ENCODE measurements at regions not wholly inside any gene's neighbourhood (a gene's known extent, or its start where the extent isn't known, plus 50 kb on each side); places are given as distances from the start of the nearest gene placed in this dataset.

DNA sequence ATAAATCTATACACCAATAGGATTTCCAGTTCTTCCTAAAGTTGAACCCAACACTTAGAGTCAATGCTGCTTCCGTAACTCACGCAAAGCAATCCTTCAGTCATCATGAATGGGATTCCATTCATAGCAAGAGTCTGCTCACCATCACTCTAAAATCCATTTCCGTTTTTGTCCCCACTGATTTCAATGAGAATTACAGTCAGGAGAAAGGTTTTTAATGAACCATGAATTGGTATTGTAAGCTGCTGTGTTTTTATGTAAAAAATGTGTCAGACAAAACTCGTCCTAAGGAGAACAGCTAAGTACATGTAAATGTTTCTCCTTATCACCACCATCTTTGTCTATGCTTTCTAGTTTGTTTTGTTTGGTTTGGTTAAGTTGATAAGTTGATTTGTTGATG is 391.5 kb downstream of the IRS1 start:
- Histone ChIP-seq H3K4me1 (ENCODE audit: low read depth) (peaks cover 9% of the 10 kb centered on the region), H3K9me3 (ENCODE audit: low read depth) (no peaks in the 10 kb centered on the region), H3K27me3 (no peaks in the 10 kb centered on the region), H3K27ac (no peak overlapping the region), H3K4me3 (no peak overlapping the region), H3K36me3 (no peaks in the 10 kb centered on the region)
- TF ChIP-seq, protein P1, sequence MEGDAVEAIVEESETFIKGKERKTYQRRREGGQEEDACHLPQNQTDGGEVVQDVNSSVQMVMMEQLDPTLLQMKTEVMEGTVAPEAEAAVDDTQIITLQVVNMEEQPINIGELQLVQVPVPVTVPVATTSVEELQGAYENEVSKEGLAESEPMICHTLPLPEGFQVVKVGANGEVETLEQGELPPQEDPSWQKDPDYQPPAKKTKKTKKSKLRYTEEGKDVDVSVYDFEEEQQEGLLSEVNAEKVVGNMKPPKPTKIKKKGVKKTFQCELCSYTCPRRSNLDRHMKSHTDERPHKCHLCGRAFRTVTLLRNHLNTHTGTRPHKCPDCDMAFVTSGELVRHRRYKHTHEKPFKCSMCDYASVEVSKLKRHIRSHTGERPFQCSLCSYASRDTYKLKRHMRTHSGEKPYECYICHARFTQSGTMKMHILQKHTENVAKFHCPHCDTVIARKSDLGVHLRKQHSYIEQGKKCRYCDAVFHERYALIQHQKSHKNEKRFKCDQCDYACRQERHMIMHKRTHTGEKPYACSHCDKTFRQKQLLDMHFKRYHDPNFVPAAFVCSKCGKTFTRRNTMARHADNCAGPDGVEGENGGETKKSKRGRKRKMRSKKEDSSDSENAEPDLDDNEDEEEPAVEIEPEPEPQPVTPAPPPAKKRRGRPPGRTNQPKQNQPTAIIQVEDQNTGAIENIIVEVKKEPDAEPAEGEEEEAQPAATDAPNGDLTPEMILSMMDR (IDR thresholded peaks at IDR 0.05; ENCODE audit: low read depth, low read length), result no peak
- no peak for DNase-seq (ENCODE audit: low read depth in 1 of 2, low spot score in 1 of 2)

DNA sequence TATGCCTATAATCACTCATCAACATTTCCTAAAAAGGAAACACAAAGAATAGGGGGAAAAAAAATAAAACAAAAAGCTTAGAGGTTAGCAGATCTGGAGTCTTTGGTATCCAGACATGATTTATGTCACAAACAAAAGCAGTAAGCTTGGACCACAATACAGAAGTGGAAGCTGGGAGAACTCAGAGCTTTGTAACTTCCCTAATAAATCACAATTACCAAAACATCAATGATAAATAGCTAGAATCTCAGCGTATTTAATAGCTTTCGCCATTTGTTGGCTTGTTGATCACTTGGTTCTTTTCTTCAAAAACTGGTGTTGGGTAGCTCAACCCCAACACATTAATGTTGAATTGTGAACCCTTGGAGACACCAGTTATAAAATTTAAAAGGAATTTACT is 392.5 kb downstream of the IRS1 start:
- Histone ChIP-seq H3K27me3 (no peaks in the 10 kb centered on the region), H3K4me1 (ENCODE audit: low read depth) (peaks cover 9% of the 10 kb centered on the region), H3K9me3 (ENCODE audit: low read depth) (no peaks in the 10 kb centered on the region), H3K27ac (no peak overlapping the region), H3K4me3 (no peak overlapping the region), H3K36me3 (no peaks in the 10 kb centered on the region)
- TF ChIP-seq, protein P1 (IDR thresholded peaks at IDR 0.05; ENCODE audit: low read depth, low read length), result no peak
- no peak for DNase-seq (ENCODE audit: low read depth in 1 of 2, low spot score in 1 of 2)

DNA sequence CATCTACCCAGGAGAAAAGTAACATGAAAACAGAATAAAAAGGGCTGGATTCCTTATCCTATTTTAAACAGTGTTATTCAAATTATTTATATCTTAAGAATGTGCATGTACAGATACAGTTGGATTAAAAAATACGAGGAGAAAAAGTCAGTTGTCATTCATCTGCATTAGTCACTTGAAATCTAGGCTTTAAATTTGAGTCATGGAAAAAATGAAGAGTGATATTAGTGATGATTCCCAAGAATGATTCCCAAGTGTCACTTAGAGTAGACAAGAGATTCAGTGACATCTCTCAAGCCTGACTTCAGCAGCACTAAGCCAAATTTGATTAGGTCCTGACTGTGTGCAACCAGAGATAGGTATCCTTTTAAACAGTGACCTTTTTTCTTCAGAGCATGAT is 394.2 kb downstream of the IRS1 start:
- Histone ChIP-seq H3K27ac (no peak overlapping the region), H3K27me3 (no peaks in the 10 kb centered on the region), H3K9me3 (ENCODE audit: low read depth) (no peaks in the 10 kb centered on the region), H3K36me3 (no peaks in the 10 kb centered on the region), H3K4me3 (no peak overlapping the region), H3K4me1 (ENCODE audit: low read depth) (peaks cover 9% of the 10 kb centered on the region)
- TF ChIP-seq, protein P1 (IDR thresholded peaks at IDR 0.05; ENCODE audit: low read depth, low read length), result no peak
- no peak for DNase-seq (ENCODE audit: low read depth in 1 of 2, low spot score in 1 of 2)

DNA sequence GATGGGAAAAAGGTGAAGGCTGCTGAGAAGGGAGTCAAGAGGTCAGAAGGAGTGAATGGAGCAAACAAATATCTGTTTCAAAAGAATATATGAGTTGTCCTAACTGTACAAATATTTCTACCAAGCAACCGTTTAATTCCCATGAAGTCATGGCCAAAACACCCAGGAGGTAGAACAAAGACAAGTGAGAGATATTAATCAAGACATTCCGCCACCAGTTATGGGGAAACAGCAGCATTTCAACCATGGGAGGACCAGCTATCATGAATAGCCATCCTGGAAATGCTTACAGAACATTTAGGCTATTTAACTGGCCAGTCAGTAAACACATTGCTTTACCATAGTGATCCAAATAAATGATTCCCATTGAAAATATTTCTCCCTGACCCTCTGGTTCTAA is 396.3 kb downstream of the IRS1 start:
- no peak overlapping the region for H3K4me3 ChIP-seq

DNA sequence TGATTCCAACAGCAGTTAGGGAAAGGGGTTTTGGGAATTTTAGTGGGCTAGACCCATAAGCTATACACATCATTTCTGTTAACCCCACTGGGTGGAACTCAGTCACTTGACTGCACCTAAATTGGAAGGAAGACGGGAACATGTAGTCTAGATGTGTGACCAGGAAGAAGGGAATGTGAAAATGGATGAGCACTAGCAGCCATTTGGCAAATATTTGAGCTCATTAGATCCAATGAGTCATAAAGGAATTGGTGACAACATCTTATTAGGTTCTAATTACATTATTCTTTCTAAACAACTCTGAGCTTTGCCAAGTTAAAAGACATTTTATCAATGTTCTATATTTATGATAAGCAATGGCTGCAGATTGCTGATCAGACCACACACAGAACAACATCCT is 400.6 kb downstream of the IRS1 start:
- Histone ChIP-seq H3K4me1 (ENCODE audit: low read depth) (no peaks in the 10 kb centered on the region), H3K4me3 (no peak overlapping the region), H3K27me3 (no peaks in the 10 kb centered on the region), H3K27ac (no peak overlapping the region), H3K36me3 (no peaks in the 10 kb centered on the region), H3K9me3 (ENCODE audit: low read depth) (no peaks in the 10 kb centered on the region)
- TF ChIP-seq, protein P1 (IDR thresholded peaks at IDR 0.05; ENCODE audit: low read depth, low read length), result no peak
- no peak for DNase-seq (ENCODE audit: low read depth in 1 of 2, low spot score in 1 of 2)

More for the DNA sequence above, 396.3 kb downstream of the IRS1 start:
- Histone ChIP-seq H3K9me3 (ENCODE audit: low read depth) (no peaks in the 10 kb centered on the region), H3K36me3 (no peaks in the 10 kb centered on the region), H3K4me1 (ENCODE audit: low read depth) (peaks cover 9% of the 10 kb centered on the region), H3K27ac (no peak overlapping the region), H3K27me3 (no peaks in the 10 kb centered on the region)
- no peak for DNase-seq (ENCODE audit: low read depth in 1 of 2, low spot score in 1 of 2)
- TF ChIP-seq, protein P1 (IDR thresholded peaks at IDR 0.05; ENCODE audit: low read depth, low read length), result no peak

DNA sequence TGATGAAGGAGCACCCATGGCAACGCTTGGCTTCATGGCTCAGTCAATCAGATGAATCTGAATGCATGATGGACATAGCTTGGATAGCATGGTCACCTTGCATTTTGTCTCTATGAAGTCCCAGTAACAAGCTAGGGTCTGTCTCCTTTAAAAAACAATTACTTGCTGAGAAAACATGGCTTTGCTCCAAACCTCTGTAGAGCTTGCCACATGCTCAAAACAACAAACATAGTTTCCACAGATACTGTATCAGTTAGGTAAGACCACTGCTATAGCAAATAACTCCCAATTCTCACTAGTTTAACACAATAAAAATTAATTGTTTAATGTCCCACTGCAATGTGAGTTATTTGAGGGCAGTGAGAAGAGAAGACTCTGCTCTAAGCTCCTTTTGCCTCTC is 401.0 kb downstream of the IRS1 start:
- peak in 1 of 2 donors; percentile 62 for DNase-seq (ENCODE audit: low read depth in 1 of 2, low spot score in 1 of 2)
- no peaks in the 10 kb centered on the region for H3K27me3 ChIP-seq
- no peak overlapping the region for H3K4me3 ChIP-seq
- H3K4me1 ChIP-seq (ENCODE audit: low read depth), result no peaks in the 10 kb centered on the region
- TF ChIP-seq, protein P1 (IDR thresholded peaks at IDR 0.05; ENCODE audit: low read depth, low read length), result no peak
- H3K27ac ChIP-seq, result no peak overlapping the region
- H3K9me3 ChIP-seq (ENCODE audit: low read depth), result no peaks in the 10 kb centered on the region
- no peaks in the 10 kb centered on the region for H3K36me3 ChIP-seq

Measured in cardiac muscle cell (in vitro differentiated cells and primary cell).